BE2C (cell line): ENCODE measurements at regions not wholly inside any gene's neighbourhood (a gene's known extent, or its start where the extent isn't known, plus 50 kb on each side); places are given as distances from the start of the nearest gene placed in this dataset.

Experiments
- DNase-seq: peaks from one replicate; pipeline ENCODE4 v3.0.0-alpha.2; 2020
- H3K27me3 ChIP-seq: fragments of 250-450 bp; sonication (Bioruptor Pico); 2 replicates; pipeline ENCODE4 v1.5.1; 2020; ENCODE audit warnings: mild to moderate bottlenecking
- H3K36me3 ChIP-seq: fragments of 250-450 bp; sonication (Bioruptor Pico); 2 replicates; pipeline ENCODE4 v1.5.1; 2020; ENCODE audit warnings: mild to moderate bottlenecking
- H3K4me1 ChIP-seq: fragments of 250-450 bp; sonication (Bioruptor Pico); 2 replicates; pipeline ENCODE4 v1.5.1; 2020
- H3K4me3 ChIP-seq: 2 replicates; pipeline ENCODE4 v1.5.1; 2011; ENCODE audit warnings: low read depth, low read length
- H3K9me3 ChIP-seq: fragments of 250-450 bp; sonication (Bioruptor Pico); 2 replicates; pipeline ENCODE4 v1.5.1; 2020
- CTCF ChIP-seq: IDR thresholded peaks from 2 replicates; pipeline ENCODE4 v1.5.1; 2012; ENCODE audit warnings: mild to moderate bottlenecking, low read depth, low read length

GRCh38 chr5:174159327-174160114 is 114.0 kb downstream of the NSG2 start:
- H3K36me3 ChIP-seq, result no peaks in the 10 kb centered on the region
- peaks cover 3% of the 10 kb centered on the region for H3K4me1 ChIP-seq
- H3K4me3 ChIP-seq, result no peak overlapping the region
- H3K27me3 ChIP-seq, result no peaks in the 10 kb centered on the region
- no peak for DNase-seq
- no peaks in the 10 kb centered on the region for H3K9me3 ChIP-seq
- TF ChIP-seq CTCF, result no peak

GRCh38 chr5:174165406-174165805 is 119.9 kb downstream of the NSG2 start:
- H3K27me3 ChIP-seq, result no peaks in the 10 kb centered on the region
- no peaks in the 10 kb centered on the region; the same call in 1 of the 2 replicates for H3K4me1 ChIP-seq
- no peak overlapping the region for H3K4me3 ChIP-seq
- no peaks in the 10 kb centered on the region for H3K36me3 ChIP-seq
- no peak for DNase-seq
- no peaks in the 10 kb centered on the region for H3K9me3 ChIP-seq
- no peak for TF ChIP-seq CTCF

- no peaks in the 10 kb centered on the region for H3K27me3 ChIP-seq
- no peaks in the 10 kb centered on the region for H3K36me3 ChIP-seq
- no peaks in the 10 kb centered on the region for H3K9me3 ChIP-seq
- H3K4me3 ChIP-seq, result no peak overlapping the region
- DNase-seq, result peak; percentile 57
- TF ChIP-seq CTCF, result no peak
- H3K4me1 ChIP-seq, result peaks cover 5% of the 10 kb centered on the region; the same call in 1 of the 2 replicates
These were observed 120.9 kb downstream of the NSG2 start for GRCh38 chr5:174166231-174167079.

GRCh38 chr5:174167080-174167910 is 121.8 kb downstream of the NSG2 start:
- Histone ChIP-seq H3K9me3 (no peaks in the 10 kb centered on the region), H3K4me1 (peaks cover 7% of the 10 kb centered on the region; the same call in 1 of the 2 replicates), H3K27me3 (no peaks in the 10 kb centered on the region), H3K36me3 (no peaks in the 10 kb centered on the region), H3K4me3 (no peak overlapping the region)
- TF ChIP-seq CTCF, result no peak
- DNase-seq, result no peak

- no peak for TF ChIP-seq CTCF
- no peaks in the 10 kb centered on the region for H3K27me3 ChIP-seq
- no peak overlapping the region for H3K4me3 ChIP-seq
- no peaks in the 10 kb centered on the region for H3K36me3 ChIP-seq
- H3K4me1 ChIP-seq, result peaks cover 10% of the 10 kb centered on the region
- no peaks in the 10 kb centered on the region for H3K9me3 ChIP-seq
- DNase-seq, result no peak
These were observed 126.6 kb downstream of the NSG2 start for GRCh38 chr5:174172152-174172551.
